ENCODE measurements at regions not wholly inside any gene's neighbourhood (a gene's known extent, or its start where the extent isn't known, plus 50 kb on each side); places are given as distances from the start of the nearest gene placed in this dataset.
"Not testable (repeated sequence)": the region's sequence is repeated elsewhere in the genome, so short reads cannot be mapped to it uniquely, and the experiment has no call there.

- H3K36me3 Mint-ChIP-seq = no peaks in the 10 kb centered on the region
- DNase-seq (ENCODE audit: low spot score in 2 of 2) = no peak
- H3K9me3 Mint-ChIP-seq = peaks cover 0 to 3% of the 10 kb centered on the region in 2 donors
- ATAC-seq = no peak
- H3K27ac Mint-ChIP-seq = no peak overlapping the region
These were observed 84.9 kb upstream of the MLN start for GRCh38 chr6:33888664-33889200.

GRCh38 chr6:33888183-33888582 is 84.4 kb upstream of the MLN start:
- H3K9me3 Mint-ChIP-seq = peaks cover 0 to 3% of the 10 kb centered on the region in 2 donors
- H3K27ac Mint-ChIP-seq = no peak overlapping the region
- ATAC-seq = no peak
- no peaks in the 10 kb centered on the region for H3K36me3 Mint-ChIP-seq
- DNase-seq (ENCODE audit: low spot score in 2 of 2) = no peak

- Mint-ChIP-seq H3K9me3 (peaks cover 0 to 3% of the 10 kb centered on the region in 2 donors), H3K36me3 (no peaks in the 10 kb centered on the region), H3K27ac (peak overlapping the region in 1 of 2 donors; percentile 30)
- DNase-seq (ENCODE audit: low spot score in 2 of 2) (no peak), ATAC-seq (peak; percentile 71 to 92)
These were observed 82.9 kb upstream of the MLN start for GRCh38 chr6:33886673-33887144.

GRCh38 chr6:33885132-33886057 is 81.6 kb upstream of the MLN start:
- Mint-ChIP-seq H3K36me3 (no peaks in the 10 kb centered on the region), H3K9me3 (peaks cover 0 to 3% of the 10 kb centered on the region in 2 donors), H3K27ac (peak overlapping the region in 1 of 2 donors; percentile 39)
- ATAC-seq (no peak), DNase-seq (ENCODE audit: low spot score in 2 of 2) (no peak)

GRCh38 chr6:33883621-33884020 is 79.8 kb upstream of the MLN start:
- not testable (repeated sequence) for H3K36me3 Mint-ChIP-seq; ATAC-seq; DNase-seq (ENCODE audit: low spot score in 2 of 2); H3K9me3 Mint-ChIP-seq; H3K27ac Mint-ChIP-seq

GRCh38 chr6:33882154-33882553 is 78.4 kb upstream of the MLN start:
- Mint-ChIP-seq H3K36me3 (no peaks in the 10 kb centered on the region), H3K9me3 (peaks cover 0 to 3% of the 10 kb centered on the region in 2 donors), H3K27ac (no peak overlapping the region)
- no peak for DNase-seq (ENCODE audit: low spot score in 2 of 2)
- no peak for ATAC-seq

- H3K9me3 Mint-ChIP-seq = no peaks in the 10 kb centered on the region
- no peak for DNase-seq (ENCODE audit: low spot score in 2 of 2)
- no peaks in the 10 kb centered on the region for H3K36me3 Mint-ChIP-seq
- no peak for ATAC-seq
- H3K27ac Mint-ChIP-seq = no peak overlapping the region
These were observed 77.0 kb upstream of the MLN start for GRCh38 chr6:33880766-33881165.

GRCh38 chr6:33880104-33880678 is 76.4 kb upstream of the MLN start:
- Mint-ChIP-seq H3K36me3 (no peaks in the 10 kb centered on the region), H3K9me3 (no peaks in the 10 kb centered on the region), H3K27ac (no peak overlapping the region)
- no peak for ATAC-seq
- no peak for DNase-seq (ENCODE audit: low spot score in 2 of 2)

GRCh38 chr6:33878562-33878961 is 74.8 kb upstream of the MLN start:
- Mint-ChIP-seq H3K27ac (no peak overlapping the region), H3K36me3 (no peaks in the 10 kb centered on the region), H3K9me3 (no peaks in the 10 kb centered on the region)
- no peak for ATAC-seq
- no peak for DNase-seq (ENCODE audit: low spot score in 2 of 2)

GRCh38 chr6:33877982-33878535 is 74.3 kb upstream of the MLN start:
- Mint-ChIP-seq H3K9me3 (no peaks in the 10 kb centered on the region), H3K36me3 (no peaks in the 10 kb centered on the region), H3K27ac (no peak overlapping the region)
- no peak for ATAC-seq
- DNase-seq (ENCODE audit: low spot score in 2 of 2) = no peak

- Mint-ChIP-seq H3K36me3 (no peaks in the 10 kb centered on the region), H3K27ac (no peak overlapping the region), H3K9me3 (no peaks in the 10 kb centered on the region)
- no peak for ATAC-seq
- DNase-seq (ENCODE audit: low spot score in 2 of 2) = no peak
These were observed 71.9 kb upstream of the MLN start for GRCh38 chr6:33875696-33876095.

- DNase-seq (ENCODE audit: low spot score in 2 of 2) (no peak), ATAC-seq (no peak)
- peak overlapping the region in 1 of 2 donors; percentile 66 for H3K27ac Mint-ChIP-seq
- no peaks in the 10 kb centered on the region for H3K36me3 Mint-ChIP-seq
- H3K9me3 Mint-ChIP-seq = no peaks in the 10 kb centered on the region
These were observed 71.4 kb upstream of the MLN start for GRCh38 chr6:33875141-33875581.

GRCh38 chr6:33874136-33874760 is 70.4 kb upstream of the MLN start:
- H3K27ac Mint-ChIP-seq = no peak overlapping the region
- H3K36me3 Mint-ChIP-seq = no peaks in the 10 kb centered on the region
- no peaks in the 10 kb centered on the region for H3K9me3 Mint-ChIP-seq
- ATAC-seq (no peak), DNase-seq (ENCODE audit: low spot score in 2 of 2) (no peak)

GRCh38 chr6:33872761-33873160 is 69.0 kb upstream of the MLN start:
- Mint-ChIP-seq H3K9me3 (no peaks in the 10 kb centered on the region), H3K27ac (no peak overlapping the region), H3K36me3 (no peaks in the 10 kb centered on the region)
- ATAC-seq (no peak), DNase-seq (ENCODE audit: low spot score in 2 of 2) (no peak)

- peak overlapping the region in 1 of 2 donors; percentile 15 for H3K27ac Mint-ChIP-seq
- ATAC-seq (no peak), DNase-seq (ENCODE audit: low spot score in 2 of 2) (no peak)
These were observed 66.1 kb upstream of the MLN start for GRCh38 chr6:33869826-33870423.

GRCh38 chr6:33869121-33869520 is 65.3 kb upstream of the MLN start:
- peaks cover 4 to 15% of the 10 kb centered on the region in 2 donors for H3K9me3 Mint-ChIP-seq
- peaks cover 7 to 9% of the 10 kb centered on the region in 2 donors for H3K36me3 Mint-ChIP-seq
- no peak overlapping the region for H3K27ac Mint-ChIP-seq
- ATAC-seq (no peak), DNase-seq (ENCODE audit: low spot score in 2 of 2) (no peak)

More at GRCh38 chr6:33869826-33870423, 66.1 kb upstream of the MLN start:
- Mint-ChIP-seq H3K36me3 (peaks cover 7 to 9% of the 10 kb centered on the region in 2 donors), H3K9me3 (peaks cover 4 to 15% of the 10 kb centered on the region in 2 donors)

All from activated naive CD4-positive, alpha-beta T cell treated with anti-CD3 and anti-CD28 coated beads, Interleukin-2, amount 50 U/mL, for 72 hours (primary cell).